EH (cell line): ENCODE measurements at regions not wholly inside any gene's neighbourhood (a gene's known extent, or its start where the extent isn't known, plus 50 kb on each side); places are given as distances from the start of the nearest gene placed in this dataset.

Source experiments
- DNase-seq: peaks from one replicate; pipeline ENCODE4 v3.0.0-alpha.2; 2015; ENCODE audit warnings: low read depth

DNA sequence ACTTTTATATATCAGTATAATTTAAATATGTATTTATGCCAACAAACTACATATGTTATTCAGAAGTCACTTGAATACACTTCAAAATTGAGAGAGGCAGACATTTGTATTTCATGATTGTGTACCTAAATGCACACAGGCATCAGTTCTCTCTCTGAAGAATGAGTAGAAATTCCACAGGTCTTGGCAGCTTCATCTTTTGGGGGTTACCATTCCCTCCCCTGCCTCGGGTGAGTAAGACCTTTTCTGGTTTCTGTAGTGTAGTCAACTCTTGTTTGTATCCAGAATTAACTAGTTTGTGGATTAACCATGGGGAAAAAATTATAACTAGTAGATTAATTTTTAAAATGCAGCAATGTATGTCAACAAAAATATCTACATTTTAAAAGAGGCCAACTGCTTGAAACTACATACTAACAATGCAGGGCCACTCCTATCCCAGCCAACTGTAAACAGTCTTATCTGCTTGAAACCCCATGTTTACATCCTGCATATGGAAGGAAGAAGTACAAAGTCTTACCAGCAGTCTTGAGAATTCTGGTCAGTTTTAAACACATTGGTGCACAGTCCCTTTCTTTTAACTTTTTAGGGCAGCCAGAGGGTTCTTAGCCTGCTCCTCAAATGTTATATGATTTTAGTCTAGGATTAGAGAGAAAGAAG lies 339.6 kb upstream of the KIF2A start:
- no peak for DNase-seq

- no peak for DNase-seq
Observed at GRCh38 chr5:61966997-61967396, 339.0 kb upstream of the KIF2A start.

GRCh38 chr5:61967681-61968080 lies 338.3 kb upstream of the KIF2A start:
- DNase-seq: no peak

- DNase-seq: peak; percentile 16
Observed at GRCh38 chr5:61969347-61969746, 336.7 kb upstream of the KIF2A start.

DNA sequence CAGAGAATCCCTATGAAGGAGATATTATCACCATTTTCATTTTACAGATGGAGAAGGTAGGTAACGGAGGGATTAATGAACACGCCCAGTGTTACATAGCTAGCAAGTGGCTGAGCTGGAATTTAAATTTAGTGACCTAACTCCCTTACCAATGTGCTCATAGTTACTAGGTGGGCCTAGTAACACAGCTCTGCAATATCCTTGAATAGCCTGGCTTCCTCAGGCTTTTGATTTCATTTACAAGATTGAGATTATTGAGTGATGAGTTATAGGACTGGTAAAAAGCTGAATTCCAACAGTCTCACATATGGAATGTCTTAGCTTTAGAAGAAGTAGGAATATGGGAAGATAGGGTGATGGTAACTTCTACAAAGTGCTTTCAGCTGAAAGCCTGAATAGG lies 336.3 kb upstream of the KIF2A start:
- peak; percentile 4 for DNase-seq

DNA sequence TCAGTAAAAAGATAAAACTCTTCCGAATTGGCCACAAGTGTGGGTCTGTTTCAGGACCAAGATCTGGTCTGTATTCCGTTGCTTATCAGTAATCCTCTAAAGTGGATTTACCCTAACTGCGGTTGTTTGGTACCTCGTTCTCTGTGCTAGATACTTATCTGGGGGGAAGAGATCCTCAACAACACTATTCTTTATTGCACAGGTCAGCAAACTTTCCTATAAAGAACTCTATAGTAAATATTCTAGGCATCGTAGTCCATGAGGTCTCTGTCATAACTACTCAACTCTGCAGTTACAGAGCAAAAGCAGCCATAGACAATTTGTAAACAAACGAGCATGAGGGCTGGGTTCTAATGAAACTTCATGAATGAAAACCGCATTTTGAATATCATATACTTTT lies 335.8 kb upstream of the KIF2A start:
- DNase-seq: no peak

- DNase-seq: no peak
Observed at GRCh38 chr5:61974680-61975079, 331.3 kb upstream of the KIF2A start.

- no peak for DNase-seq
Observed at GRCh38 chr5:61981886-61982285, 324.1 kb upstream of the KIF2A start.

- DNase-seq: no peak
Observed at GRCh38 chr5:61991430-61991829, 314.6 kb upstream of the KIF2A start.

GRCh38 chr5:61991866-61992265 lies 314.1 kb upstream of the KIF2A start:
- DNase-seq: no peak

GRCh38 chr5:61993295-61993927 lies 312.6 kb upstream of the KIF2A start:
- DNase-seq: no peak

DNA sequence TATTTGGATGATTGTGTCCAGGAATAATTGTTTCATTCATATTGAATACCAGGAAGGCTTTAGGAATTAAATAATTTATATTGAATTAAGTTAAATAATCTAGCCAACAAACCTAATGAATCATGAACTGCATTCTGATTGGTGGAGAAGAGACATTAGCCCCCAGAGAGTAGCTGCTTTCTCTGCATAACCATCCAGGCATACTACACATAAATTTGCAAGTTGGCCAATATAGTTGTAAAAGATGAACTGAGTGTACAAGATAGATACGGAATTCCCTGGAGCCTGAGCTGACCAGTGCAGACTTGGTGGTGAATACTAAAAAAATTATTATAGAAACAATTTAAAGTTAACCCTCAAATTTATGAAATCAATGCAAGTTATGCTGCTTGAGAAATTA lies 311.8 kb upstream of the KIF2A start:
- no peak for DNase-seq

- no peak for DNase-seq
Observed at GRCh38 chr5:61995486-61995885, 310.5 kb upstream of the KIF2A start.

DNA sequence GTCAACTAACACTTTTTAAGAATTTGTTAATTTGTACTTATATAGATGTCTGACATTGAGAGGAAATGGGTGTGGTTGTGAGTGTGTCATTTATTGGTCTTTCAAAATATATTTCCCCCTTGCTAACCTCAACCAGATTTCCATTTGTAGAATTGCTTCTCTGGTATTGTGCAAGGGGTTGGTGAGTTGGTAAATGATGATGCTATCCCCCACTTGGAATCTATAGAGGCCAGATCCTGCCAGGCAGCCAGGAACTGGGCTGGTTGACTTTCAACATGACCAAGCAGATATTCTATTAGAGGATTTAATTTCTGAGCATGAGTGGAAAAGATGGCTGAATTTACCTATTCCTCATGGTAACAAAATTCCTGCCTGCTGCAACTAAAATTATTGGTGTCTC lies 306.6 kb upstream of the KIF2A start:
- no peak for DNase-seq

DNA sequence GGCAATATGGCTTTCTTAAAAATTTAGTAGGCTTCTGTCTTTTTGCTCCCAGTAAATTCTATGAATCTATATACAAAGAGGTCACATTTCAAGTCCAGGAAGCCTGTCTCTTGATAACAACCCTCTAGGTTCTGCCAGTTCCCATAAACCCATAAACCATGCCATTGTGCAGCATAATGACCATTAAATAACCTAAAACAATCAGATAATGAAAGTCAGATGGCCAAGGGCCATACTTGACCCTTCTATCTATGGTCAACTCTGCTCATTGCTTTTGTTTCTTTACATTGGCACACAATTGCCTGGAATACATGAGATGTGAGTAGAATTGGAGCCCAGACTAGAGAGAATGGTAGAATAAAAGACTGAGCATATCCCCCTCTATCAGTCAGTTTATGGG lies 305.4 kb upstream of the KIF2A start:
- DNase-seq: no peak

DNA sequence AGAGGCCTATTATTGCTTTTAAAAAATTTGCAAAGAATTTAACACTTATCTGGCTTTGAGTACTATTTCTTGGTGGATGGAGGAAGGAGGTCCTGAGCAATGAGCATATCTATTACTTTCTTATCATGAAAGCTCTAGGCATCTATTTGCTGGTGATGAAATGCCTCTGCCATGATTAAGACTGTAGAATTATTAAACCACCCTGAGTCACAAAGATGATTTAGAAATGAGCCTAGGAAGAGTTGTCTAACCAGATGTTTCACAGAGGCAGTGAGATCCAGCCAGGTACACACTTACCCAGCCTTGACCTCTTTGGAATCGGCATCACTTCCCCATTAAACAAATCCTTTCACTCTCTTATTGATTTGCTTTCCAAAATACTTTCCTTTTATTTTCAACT lies 304.4 kb upstream of the KIF2A start:
- no peak for DNase-seq

GRCh38 chr5:62002436-62002835 lies 303.6 kb upstream of the KIF2A start:
- no peak for DNase-seq

GRCh38 chr5:62005551-62005950 lies 300.5 kb upstream of the KIF2A start:
- DNase-seq: no peak

GRCh38 chr5:62007457-62007856 lies 298.5 kb upstream of the KIF2A start:
- DNase-seq: no peak

- DNase-seq: no peak
Observed at GRCh38 chr5:62011089-62011664, 294.8 kb upstream of the KIF2A start.

DNA sequence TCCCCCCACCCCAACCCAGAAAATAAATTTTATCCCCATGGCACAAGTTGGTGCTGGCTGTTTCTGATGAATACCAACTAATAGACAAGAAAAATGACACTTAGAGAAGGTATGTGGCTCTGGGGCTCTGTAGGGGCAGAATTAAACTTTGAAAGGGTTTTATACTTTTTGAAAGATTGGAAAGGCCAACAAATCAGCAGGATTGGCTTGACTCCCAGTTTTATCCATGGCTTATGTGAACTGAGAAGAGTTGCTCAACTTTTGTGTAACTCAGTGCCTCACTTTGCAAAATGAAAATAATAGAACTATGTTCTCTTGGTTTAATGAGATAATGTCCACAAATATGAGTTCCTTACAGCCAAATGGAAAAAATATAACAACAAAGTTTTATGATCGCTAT lies 288.9 kb upstream of the KIF2A start:
- no peak for DNase-seq

DNA sequence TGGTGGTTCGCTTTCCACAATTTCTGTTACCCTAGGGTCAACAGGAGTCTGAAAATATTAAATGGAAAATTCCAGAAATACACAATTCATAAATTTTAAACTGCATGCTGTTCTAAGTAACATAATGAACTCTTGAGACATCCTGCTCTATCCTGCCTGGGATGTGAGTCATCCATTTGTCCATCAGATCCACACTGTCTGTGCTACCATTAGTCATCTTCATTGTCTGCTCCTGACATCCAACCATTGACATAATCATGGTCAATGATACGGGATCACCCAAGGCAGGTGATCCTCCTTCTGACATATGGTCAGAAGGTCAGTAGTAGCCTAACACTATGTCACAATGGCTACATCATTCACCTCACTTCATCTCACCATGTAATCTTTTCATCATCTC lies 276.7 kb upstream of the KIF2A start:
- peak; percentile 11 for DNase-seq

DNA sequence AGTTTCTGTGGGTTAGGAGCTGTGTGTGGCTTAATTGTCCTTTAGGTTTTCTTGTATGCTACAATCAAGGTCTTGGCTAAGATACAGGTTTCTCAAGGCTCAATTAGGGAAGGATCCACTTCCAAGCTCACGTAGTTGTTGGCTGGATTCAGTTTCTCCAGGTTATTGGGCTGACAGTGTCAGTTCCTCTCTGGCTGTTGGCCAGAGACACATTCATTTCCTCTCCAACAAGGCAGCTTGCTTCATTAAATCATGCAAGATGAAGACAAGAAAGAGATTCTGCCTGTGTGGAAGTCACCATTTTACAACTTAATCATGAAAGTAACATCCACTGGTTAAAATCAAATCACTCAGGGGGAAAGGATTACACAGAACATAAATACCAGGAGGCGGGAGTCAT lies 275.7 kb upstream of the KIF2A start:
- DNase-seq: no peak

GRCh38 chr5:62038024-62038423 lies 268.0 kb upstream of the KIF2A start:
- DNase-seq: no peak
